ENCODE measurements at regions not wholly inside any gene's neighbourhood (a gene's known extent, or its start where the extent isn't known, plus 50 kb on each side); places are given as distances from the start of the nearest gene placed in this dataset.

DNA sequence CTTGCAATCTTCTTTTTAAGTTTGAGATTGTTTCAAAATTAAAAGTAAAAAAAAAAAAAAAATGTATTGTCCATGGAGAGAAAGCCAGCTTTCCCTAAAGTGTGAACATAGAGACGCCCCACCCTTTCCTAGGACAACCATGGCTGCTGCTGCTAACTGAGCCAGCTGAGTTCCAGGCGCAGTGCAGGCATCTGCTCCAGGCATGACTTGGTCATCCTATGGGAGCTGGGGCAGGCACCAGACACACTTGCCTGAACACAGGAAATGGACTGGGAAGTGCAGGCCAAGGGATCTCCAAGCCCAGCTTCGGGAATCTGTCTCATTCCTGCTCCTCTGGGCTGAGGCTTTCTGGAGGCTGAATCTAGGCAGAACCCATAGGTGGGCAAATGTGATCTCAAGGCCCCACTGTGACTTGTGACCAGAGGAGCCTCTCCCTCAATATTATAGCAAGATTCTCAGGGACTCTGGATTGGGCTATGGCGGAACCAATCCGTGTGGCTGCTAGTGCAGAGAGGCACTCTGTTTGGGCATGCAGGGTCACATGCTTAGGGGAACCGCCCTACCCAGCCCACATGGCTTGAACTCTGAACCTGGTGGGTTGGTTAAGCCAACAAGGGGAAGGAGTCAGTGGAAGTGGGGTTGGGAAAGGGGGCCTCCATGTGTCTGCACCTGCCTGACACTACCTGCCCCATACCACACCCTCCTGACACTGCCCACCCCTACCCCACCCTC, 138.2 kb upstream of the CST7 start:
- no peak for DNase-seq (ENCODE audit: low read depth)

DNA sequence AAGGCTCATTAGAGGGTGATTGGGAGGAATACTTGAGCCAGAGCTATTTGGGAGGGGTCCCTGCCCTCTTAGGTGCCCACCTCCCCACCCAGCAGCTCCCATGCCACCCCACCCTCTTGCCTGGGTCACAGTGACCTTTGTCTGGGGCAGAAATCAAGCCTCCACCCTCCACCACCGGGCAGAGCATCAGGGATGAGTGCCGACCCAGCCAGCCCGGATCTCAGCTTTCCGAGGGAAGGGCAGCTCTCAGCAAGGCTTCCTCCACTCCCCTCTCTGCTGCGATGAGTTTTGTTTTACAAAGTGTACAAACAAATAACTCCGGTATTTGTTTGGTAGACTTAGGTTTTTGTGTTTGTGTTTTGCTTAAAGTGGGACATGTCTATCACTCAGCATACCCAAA, 136.7 kb upstream of the CST7 start:
- Histone ChIP-seq H3K4me3 (ENCODE audit: low read depth, low read length) (no peak overlapping the region), H3K36me3 (ENCODE audit: control insufficient read depth, insufficient read depth, low read length) (no peaks in the 10 kb centered on the region), H3K27me3 (ENCODE audit: control insufficient read depth, insufficient read depth, low read length) (no peaks in the 10 kb centered on the region)
- no peak for DNase-seq (ENCODE audit: low read depth)
- ChIA-PET POLR2A (no interaction called here), CTCF (no interaction called here)
- TF ChIP-seq, protein P1, sequence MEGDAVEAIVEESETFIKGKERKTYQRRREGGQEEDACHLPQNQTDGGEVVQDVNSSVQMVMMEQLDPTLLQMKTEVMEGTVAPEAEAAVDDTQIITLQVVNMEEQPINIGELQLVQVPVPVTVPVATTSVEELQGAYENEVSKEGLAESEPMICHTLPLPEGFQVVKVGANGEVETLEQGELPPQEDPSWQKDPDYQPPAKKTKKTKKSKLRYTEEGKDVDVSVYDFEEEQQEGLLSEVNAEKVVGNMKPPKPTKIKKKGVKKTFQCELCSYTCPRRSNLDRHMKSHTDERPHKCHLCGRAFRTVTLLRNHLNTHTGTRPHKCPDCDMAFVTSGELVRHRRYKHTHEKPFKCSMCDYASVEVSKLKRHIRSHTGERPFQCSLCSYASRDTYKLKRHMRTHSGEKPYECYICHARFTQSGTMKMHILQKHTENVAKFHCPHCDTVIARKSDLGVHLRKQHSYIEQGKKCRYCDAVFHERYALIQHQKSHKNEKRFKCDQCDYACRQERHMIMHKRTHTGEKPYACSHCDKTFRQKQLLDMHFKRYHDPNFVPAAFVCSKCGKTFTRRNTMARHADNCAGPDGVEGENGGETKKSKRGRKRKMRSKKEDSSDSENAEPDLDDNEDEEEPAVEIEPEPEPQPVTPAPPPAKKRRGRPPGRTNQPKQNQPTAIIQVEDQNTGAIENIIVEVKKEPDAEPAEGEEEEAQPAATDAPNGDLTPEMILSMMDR (IDR thresholded peaks at IDR 0.05; ENCODE audit: insufficient read depth, low read depth, low read length): no peak

More for the DNA sequence above, 138.2 kb upstream of the CST7 start:
- CTCF ChIA-PET: interaction anchor here (0.6 kb wide), 1 partner anchor 28 kb away, joined by 3 read pairs; no protein-coding TSS in a partner anchor
- no peak overlapping the region for H3K4me3 ChIP-seq (ENCODE audit: low read depth, low read length)
- no peaks in the 10 kb centered on the region for H3K36me3 ChIP-seq (ENCODE audit: control insufficient read depth, insufficient read depth, low read length)
- TF ChIP-seq, protein P1 (IDR thresholded peaks at IDR 0.05; ENCODE audit: insufficient read depth, low read depth, low read length): no peak
- POLR2A ChIA-PET: no interaction called here
- H3K27me3 ChIP-seq (ENCODE audit: control insufficient read depth, insufficient read depth, low read length): no peaks in the 10 kb centered on the region

DNA sequence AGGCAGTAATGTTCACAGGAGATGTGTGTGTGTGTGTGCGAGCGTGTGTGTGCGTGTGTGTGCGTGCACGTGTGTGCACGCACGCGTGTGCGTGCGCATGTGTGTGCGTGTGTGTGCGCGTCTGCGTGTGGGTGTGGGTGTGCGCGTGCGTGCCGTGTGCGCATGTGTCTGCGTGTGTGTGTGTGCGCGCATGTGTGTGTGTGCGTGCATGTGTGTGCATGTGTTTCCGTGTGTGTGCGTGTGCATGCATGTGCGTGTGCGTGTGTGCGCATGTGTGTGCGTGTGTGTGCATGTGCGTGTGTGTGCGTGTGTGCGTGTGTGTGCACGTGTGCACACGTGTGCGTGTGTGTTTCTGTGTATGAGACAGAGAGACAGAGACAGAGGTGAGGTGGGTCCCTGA, 136.0 kb upstream of the CST7 start:
- no peaks in the 10 kb centered on the region for H3K36me3 ChIP-seq (ENCODE audit: control insufficient read depth, insufficient read depth, low read length)
- no peaks in the 10 kb centered on the region for H3K27me3 ChIP-seq (ENCODE audit: control insufficient read depth, insufficient read depth, low read length)
- no peak for DNase-seq (ENCODE audit: low read depth)
- CTCF ChIA-PET: no interaction called here
- TF ChIP-seq, protein P1 (IDR thresholded peaks at IDR 0.05; ENCODE audit: insufficient read depth, low read depth, low read length): no peak
- no peak overlapping the region for H3K4me3 ChIP-seq (ENCODE audit: low read depth, low read length)
- POLR2A ChIA-PET: no interaction called here

DNA sequence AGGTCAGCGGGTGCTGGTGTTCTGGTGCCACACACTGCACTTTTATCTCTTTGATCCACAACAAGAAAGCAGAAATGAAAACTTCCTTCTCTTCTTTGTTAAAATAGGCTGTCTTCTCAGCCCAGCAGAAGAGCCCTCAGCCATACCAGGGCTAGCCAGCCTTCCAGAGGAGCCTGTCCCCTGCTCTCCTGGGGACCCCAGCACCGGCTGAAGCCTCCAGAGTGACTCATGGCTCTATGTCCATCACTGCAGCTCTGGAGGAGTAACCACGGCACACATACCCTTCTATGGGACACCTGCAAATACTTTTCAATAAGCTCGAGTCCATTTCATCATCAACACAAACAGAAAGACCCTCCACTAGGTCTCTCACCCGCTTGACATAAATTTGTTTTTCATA, 135.6 kb upstream of the CST7 start:
- TF ChIP-seq, protein P1 (IDR thresholded peaks at IDR 0.05; ENCODE audit: insufficient read depth, low read depth, low read length): no peak
- no peaks in the 10 kb centered on the region for H3K27me3 ChIP-seq (ENCODE audit: control insufficient read depth, insufficient read depth, low read length)
- no peak for DNase-seq (ENCODE audit: low read depth)
- H3K4me3 ChIP-seq (ENCODE audit: low read depth, low read length): no peak overlapping the region
- POLR2A ChIA-PET: no interaction called here
- CTCF ChIA-PET: no interaction called here
- no peaks in the 10 kb centered on the region for H3K36me3 ChIP-seq (ENCODE audit: control insufficient read depth, insufficient read depth, low read length)

DNA sequence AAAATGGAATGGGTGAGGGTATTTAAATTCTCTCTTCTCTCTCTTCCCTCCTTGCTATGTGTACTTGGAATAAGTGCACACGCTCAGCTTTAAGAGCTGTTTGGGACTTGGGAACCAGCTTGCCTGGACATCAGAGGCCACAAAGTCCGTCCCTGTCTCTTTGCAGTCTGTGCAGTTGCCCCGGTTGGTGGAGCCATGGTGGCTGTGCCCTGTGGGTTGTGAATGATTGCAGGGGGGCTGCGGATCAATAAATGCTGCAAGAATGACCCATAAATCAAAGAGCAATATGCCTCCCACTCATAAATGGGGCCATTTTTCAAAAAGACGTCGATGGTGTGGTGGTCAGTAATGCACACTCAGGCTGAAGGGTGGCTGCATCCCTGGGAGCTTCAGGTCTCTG, 135.1 kb upstream of the CST7 start:
- H3K4me3 ChIP-seq (ENCODE audit: low read depth, low read length): no peak overlapping the region
- POLR2A ChIA-PET: no interaction called here
- TF ChIP-seq, protein P1 (IDR thresholded peaks at IDR 0.05; ENCODE audit: insufficient read depth, low read depth, low read length): no peak
- no peaks in the 10 kb centered on the region for H3K27me3 ChIP-seq (ENCODE audit: control insufficient read depth, insufficient read depth, low read length)
- CTCF ChIA-PET: no interaction called here
- DNase-seq (ENCODE audit: low read depth): no peak
- H3K36me3 ChIP-seq (ENCODE audit: control insufficient read depth, insufficient read depth, low read length): no peaks in the 10 kb centered on the region
